Parathyroid adenoma (tissue), 2 donors: ENCODE measurements at regions not wholly inside any gene's neighbourhood (a gene's known extent, or its start where the extent isn't known, plus 50 kb on each side); places are given as distances from the start of the nearest gene placed in this dataset.

Source experiments
- H2AFZ ChIP-seq: fragments of 300-600 bp; sonication (generic); one replicate; pipeline ENCODE4 v1.7.0; 2017; ENCODE audit warnings: antibody characterized with exemption, mild to moderate bottlenecking
- H3K27ac ChIP-seq: fragments of 300-600 bp; sonication (generic); one replicate; pipeline ENCODE4 v1.7.0; 2017
- H3K27me3 ChIP-seq: fragments of 300-600 bp; sonication (generic); one replicate; pipeline ENCODE4 v1.7.0; 2017; ENCODE audit warnings: low read length; ENCODE audit not compliant: control insufficient read depth, insufficient read depth
- H3K36me3 ChIP-seq: fragments of 300-600 bp; sonication (generic); one replicate; pipeline ENCODE4 v1.7.0; 2017; ENCODE audit warnings: low read length; ENCODE audit not compliant: control insufficient read depth, insufficient read depth
- H3K4me1 ChIP-seq: fragments of 300-600 bp; sonication (generic); one replicate; pipeline ENCODE4 v1.7.0; 2017; ENCODE audit warnings: control low read depth
- H3K4me2 ChIP-seq: fragments of 300-600 bp; sonication (generic); one replicate; pipeline ENCODE4 v1.7.0; 2017; ENCODE audit warnings: low read length
- H3K4me3 ChIP-seq: fragments of 300-600 bp; sonication (generic); one replicate; pipeline ENCODE4 v1.7.0; 2017; ENCODE audit warnings: low read depth, low read length
- H3K79me2 ChIP-seq: fragments of 300-600 bp; sonication (generic); one replicate; pipeline ENCODE4 v1.7.0; 2017; ENCODE audit warnings: control low read depth
- H3K9ac ChIP-seq: fragments of 300-600 bp; sonication (generic); one replicate; pipeline ENCODE4 v1.7.0; 2017; ENCODE audit warnings: mild to moderate bottlenecking
- H3K9me3 ChIP-seq: fragments of 300-600 bp; sonication (generic); one replicate; pipeline ENCODE4 v1.7.0; 2017; ENCODE audit warnings: low read length; ENCODE audit not compliant: control insufficient read depth
- TF ChIP-seq, protein P1 (sequence below): fragments of 300-600 bp; sonication (generic); IDR thresholded peaks from one replicate; pipeline ENCODE4 v1.7.0; 2017; ENCODE audit warnings: antibody characterized with exemption, mild to moderate bottlenecking
- donor health status: primary hyperparathyroidism.

GRCh38 chrX:96311366-96311765, 373.3 kb upstream of the DIAPH2 start:
- Histone ChIP-seq H3K27me3 (no peaks in the 10 kb centered on the region), H3K4me1 (no peaks in the 10 kb centered on the region), H3K79me2 (no peaks in the 10 kb centered on the region), H3K4me3 (no peak overlapping the region), H3K9me3 (no peaks in the 10 kb centered on the region), H3K27ac (no peak overlapping the region), H3K4me2 (no peak overlapping the region), H3K9ac (no peak overlapping the region), H2AFZ (no peak overlapping the region), H3K36me3 (no peaks in the 10 kb centered on the region)
- TF ChIP-seq, protein P1, sequence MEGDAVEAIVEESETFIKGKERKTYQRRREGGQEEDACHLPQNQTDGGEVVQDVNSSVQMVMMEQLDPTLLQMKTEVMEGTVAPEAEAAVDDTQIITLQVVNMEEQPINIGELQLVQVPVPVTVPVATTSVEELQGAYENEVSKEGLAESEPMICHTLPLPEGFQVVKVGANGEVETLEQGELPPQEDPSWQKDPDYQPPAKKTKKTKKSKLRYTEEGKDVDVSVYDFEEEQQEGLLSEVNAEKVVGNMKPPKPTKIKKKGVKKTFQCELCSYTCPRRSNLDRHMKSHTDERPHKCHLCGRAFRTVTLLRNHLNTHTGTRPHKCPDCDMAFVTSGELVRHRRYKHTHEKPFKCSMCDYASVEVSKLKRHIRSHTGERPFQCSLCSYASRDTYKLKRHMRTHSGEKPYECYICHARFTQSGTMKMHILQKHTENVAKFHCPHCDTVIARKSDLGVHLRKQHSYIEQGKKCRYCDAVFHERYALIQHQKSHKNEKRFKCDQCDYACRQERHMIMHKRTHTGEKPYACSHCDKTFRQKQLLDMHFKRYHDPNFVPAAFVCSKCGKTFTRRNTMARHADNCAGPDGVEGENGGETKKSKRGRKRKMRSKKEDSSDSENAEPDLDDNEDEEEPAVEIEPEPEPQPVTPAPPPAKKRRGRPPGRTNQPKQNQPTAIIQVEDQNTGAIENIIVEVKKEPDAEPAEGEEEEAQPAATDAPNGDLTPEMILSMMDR: no peak

- H3K4me3 ChIP-seq: no peak overlapping the region
These were observed 369.7 kb upstream of the DIAPH2 start for GRCh38 chrX:96314985-96315384.

GRCh38 chrX:96361844-96362243, 322.8 kb upstream of the DIAPH2 start:
- no peaks in the 10 kb centered on the region for H3K9me3 ChIP-seq
- H3K4me3 ChIP-seq: no peak overlapping the region
- H3K4me2 ChIP-seq: no peak overlapping the region
- no peaks in the 10 kb centered on the region for H3K27me3 ChIP-seq
- H2AFZ ChIP-seq: no peak overlapping the region
- TF ChIP-seq, protein P1: no peak
- H3K36me3 ChIP-seq: no peaks in the 10 kb centered on the region
- no peaks in the 10 kb centered on the region for H3K79me2 ChIP-seq
- H3K27ac ChIP-seq: no peak overlapping the region
- no peak overlapping the region for H3K9ac ChIP-seq
- no peaks in the 10 kb centered on the region for H3K4me1 ChIP-seq

More at GRCh38 chrX:96314985-96315384, 369.7 kb upstream of the DIAPH2 start:
- Histone ChIP-seq H3K9me3 (no peaks in the 10 kb centered on the region), H3K27ac (no peak overlapping the region), H2AFZ (no peak overlapping the region), H3K79me2 (no peaks in the 10 kb centered on the region), H3K4me2 (no peak overlapping the region), H3K36me3 (no peaks in the 10 kb centered on the region), H3K27me3 (no peaks in the 10 kb centered on the region), H3K9ac (no peak overlapping the region), H3K4me1 (no peaks in the 10 kb centered on the region)
- TF ChIP-seq, protein P1: no peak

DNA sequence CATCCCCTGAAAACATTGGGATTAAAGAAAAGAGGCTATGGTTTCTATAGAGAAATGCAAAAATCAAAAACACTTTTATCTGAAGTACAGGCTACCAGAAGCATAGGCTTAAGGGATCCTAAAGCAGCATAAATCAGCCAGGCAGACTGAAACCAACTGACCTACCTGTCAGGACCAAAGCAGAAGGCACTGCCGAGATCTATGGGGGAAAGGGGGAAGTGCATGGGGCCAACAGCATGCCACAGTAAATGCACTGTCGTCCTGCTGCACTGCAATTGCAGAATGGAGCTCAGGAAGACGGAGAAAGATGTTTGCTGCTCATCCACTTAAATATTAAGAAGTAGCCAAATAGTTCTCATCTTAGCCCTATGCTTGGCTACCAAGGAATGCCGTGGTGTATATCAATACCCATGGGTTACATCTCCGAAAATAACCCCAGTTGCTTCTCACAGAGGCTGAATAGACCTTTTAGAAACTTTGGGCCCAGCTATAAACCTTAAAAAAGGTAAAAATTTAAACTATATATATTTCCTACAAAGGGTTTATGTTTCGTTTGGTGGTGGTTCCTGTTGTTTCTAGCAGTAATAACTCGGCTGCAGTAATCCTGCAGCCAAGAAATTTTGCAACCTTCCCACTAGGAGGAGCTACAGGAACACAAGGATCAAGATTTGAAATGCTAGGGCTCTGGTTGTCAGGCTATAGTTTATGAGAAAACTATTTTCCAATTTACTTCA, 312.2 kb upstream of the DIAPH2 start:
- no peak overlapping the region for H3K4me2 ChIP-seq
- H3K9ac ChIP-seq: no peak overlapping the region
- TF ChIP-seq, protein P1: peak; percentile 67
- H3K9me3 ChIP-seq: no peaks in the 10 kb centered on the region
- H3K79me2 ChIP-seq: no peaks in the 10 kb centered on the region
- no peak overlapping the region for H2AFZ ChIP-seq
- no peaks in the 10 kb centered on the region for H3K27me3 ChIP-seq
- H3K4me1 ChIP-seq: no peaks in the 10 kb centered on the region
- H3K4me3 ChIP-seq: no peak overlapping the region
- no peak overlapping the region for H3K27ac ChIP-seq
- no peaks in the 10 kb centered on the region for H3K36me3 ChIP-seq

GRCh38 chrX:96373047-96373355, 311.6 kb upstream of the DIAPH2 start:
- no peak overlapping the region for H2AFZ ChIP-seq
- H3K27me3 ChIP-seq: no peaks in the 10 kb centered on the region
- H3K79me2 ChIP-seq: no peaks in the 10 kb centered on the region
- no peak overlapping the region for H3K27ac ChIP-seq
- TF ChIP-seq, protein P1: no peak
- H3K4me3 ChIP-seq: no peak overlapping the region
- H3K9ac ChIP-seq: no peak overlapping the region
- no peaks in the 10 kb centered on the region for H3K4me1 ChIP-seq
- no peaks in the 10 kb centered on the region for H3K9me3 ChIP-seq
- no peak overlapping the region for H3K4me2 ChIP-seq
- no peaks in the 10 kb centered on the region for H3K36me3 ChIP-seq
